ENCODE measurements at regions not wholly inside any gene's neighbourhood (a gene's known extent, or its start where the extent isn't known, plus 50 kb on each side); places are given as distances from the start of the nearest gene placed in this dataset.

GRCh38 chr4:20368926-20369325 lies 117.2 kb downstream of the SLIT2 start:
- no peak for TF ChIP-seq CTCF (conservative IDR thresholded peaks at IDR 0.05; ENCODE audit: low read length)
- TF ChIP-seq EZH2phosphoT487 (IDR thresholded peaks at IDR 0.05; ENCODE audit: borderline replicate concordance, low read depth, low read length), result no peak

Measured in OCI-LY7 (cell line).